LNCAP (cell line): ENCODE measurements at regions not wholly inside any gene's neighbourhood (a gene's known extent, or its start where the extent isn't known, plus 50 kb on each side); places are given as distances from the start of the nearest gene placed in this dataset.

Experiments
- CTCF ChIP-seq: fragments of 450-650 bp; IDR thresholded peaks from 2 replicates; pipeline ENCODE4 v1.5.1; 2017; ENCODE audit warnings: mild to moderate bottlenecking

GRCh38 chr4:23364167-23364566, 525.7 kb downstream of the PPARGC1A start:
- no peak for TF ChIP-seq CTCF

GRCh38 chr4:23361453-23361852, 528.4 kb downstream of the PPARGC1A start:
- TF ChIP-seq CTCF: no peak

- TF ChIP-seq CTCF: no peak
These were observed 529.1 kb downstream of the PPARGC1A start for GRCh38 chr4:23360718-23361117.

GRCh38 chr4:23355258-23355657, 534.6 kb downstream of the PPARGC1A start:
- TF ChIP-seq CTCF: no peak

GRCh38 chr4:23353200-23353599, 536.6 kb downstream of the PPARGC1A start:
- TF ChIP-seq CTCF: no peak

GRCh38 chr4:23348789-23349498, 540.9 kb downstream of the PPARGC1A start:
- TF ChIP-seq CTCF: no peak

GRCh38 chr4:23337292-23337691, 552.6 kb downstream of the PPARGC1A start:
- TF ChIP-seq CTCF: no peak
